HG02588 (cell line): ENCODE measurements at regions not wholly inside any gene's neighbourhood (a gene's known extent, or its start where the extent isn't known, plus 50 kb on each side); places are given as distances from the start of the nearest gene placed in this dataset.

Source experiments
- ATAC-seq: cut with Tn5 transposase; IDR thresholded peaks from one replicate; pipeline ENCODE4 v1.9.1; 2021; ENCODE audit warnings: mild to moderate bottlenecking, moderate library complexity; ENCODE audit not compliant: unreplicated experiment

- ATAC-seq: no peak
Observed at GRCh38 chr18:10056506-10056905, 142.7 kb downstream of the VAPA start.

GRCh38 chr18:10057401-10057893 is 143.6 kb downstream of the VAPA start:
- no peak for ATAC-seq

DNA sequence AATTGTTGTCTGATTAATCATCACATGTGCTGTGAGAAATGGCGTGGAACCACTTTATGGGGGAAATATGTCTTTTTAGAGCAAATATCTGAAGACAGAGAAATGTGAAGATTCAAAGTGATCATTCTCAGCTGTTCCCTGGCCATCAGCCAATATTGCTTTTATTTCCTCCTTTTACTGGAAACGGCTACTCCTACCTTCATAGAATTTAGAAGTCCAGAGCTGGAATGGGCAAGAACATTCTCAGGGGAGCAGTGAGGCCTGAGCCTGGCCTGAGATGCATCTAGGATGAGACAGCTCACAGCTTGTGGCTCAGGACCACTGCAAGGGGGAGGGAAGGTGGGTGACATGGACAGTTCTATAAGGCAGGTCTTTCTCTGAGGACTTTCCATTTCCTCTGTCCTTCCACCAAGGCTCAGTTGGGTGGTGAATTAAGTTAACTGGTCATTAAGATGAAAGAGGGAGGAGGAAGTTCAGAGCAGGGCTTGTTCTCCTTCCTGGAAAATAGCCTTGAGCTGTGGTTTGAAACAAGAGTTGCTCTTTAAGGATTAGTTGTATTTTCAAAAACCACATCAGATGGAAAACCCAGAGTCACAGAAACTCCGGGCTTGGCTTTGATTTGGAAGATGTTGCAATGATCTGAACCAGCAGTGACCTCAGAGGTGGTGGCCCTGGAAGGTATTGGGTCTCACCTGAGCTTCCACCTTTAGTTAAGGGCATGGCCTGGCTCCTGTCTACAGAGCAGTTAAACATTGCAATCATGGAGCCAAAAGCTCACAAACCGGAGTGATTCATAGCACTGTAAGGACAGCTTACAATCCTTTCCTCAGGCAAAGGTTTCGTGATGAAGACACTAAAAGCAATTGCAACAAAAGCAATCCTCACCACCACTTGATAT is 144.3 kb downstream of the VAPA start:
- no peak for ATAC-seq

- no peak for ATAC-seq
Observed at GRCh38 chr18:10059610-10060468, 146.0 kb downstream of the VAPA start.

- no peak for ATAC-seq
Observed at GRCh38 chr18:10060469-10060782, 146.6 kb downstream of the VAPA start.

GRCh38 chr18:10060841-10061240 is 147.0 kb downstream of the VAPA start:
- no peak for ATAC-seq

- no peak for ATAC-seq
Observed at GRCh38 chr18:10061566-10062140, 147.8 kb downstream of the VAPA start.

DNA sequence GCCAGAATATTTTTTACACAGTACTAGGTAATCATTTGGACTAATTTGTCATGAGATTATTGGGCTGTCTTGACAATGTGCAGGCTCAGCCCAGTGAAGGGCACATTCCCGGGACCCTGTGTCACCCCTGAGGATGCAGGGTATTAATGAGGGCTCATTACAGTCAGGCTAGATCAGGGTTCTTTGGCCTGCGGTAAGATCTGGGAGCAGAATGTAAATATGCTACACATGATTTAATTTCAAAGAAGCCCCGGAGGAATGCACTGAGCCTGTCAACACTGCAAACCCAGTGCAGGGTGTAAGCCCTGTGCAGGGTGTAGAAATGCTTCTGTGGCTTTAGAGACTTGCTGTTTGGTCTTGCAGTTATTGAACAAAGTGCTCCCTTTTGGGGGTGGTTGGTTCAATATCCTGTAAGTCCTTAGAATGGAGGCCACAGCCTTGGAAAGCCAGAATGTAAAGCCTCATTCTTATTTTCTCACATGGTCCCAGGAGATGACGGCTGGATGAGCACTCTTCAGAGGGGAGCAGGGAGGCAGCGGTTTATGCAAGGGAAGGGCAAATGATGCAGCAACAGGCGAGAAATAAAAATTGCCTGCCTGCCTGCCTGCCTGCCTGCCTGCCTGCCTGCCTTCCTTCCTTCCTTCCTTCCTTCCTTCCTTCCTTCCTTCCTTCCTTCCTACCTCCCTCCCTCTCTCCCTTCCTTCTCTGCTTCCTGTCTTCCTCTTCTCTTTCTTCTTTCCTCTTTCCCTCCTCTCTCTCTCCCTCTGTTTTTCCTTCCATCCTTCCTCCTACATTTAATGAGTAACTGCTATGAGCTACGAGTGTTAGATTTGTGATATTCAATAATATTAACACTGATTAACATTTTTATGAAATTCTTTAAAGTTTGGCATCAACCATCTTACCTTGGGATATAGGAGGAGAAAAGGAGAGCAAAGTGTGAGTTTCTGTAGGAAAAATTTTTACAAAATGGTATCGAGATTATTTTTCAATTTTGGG is 148.8 kb downstream of the VAPA start:
- ATAC-seq: no peak

GRCh38 chr18:10063489-10063888 is 149.7 kb downstream of the VAPA start:
- ATAC-seq: no peak

DNA sequence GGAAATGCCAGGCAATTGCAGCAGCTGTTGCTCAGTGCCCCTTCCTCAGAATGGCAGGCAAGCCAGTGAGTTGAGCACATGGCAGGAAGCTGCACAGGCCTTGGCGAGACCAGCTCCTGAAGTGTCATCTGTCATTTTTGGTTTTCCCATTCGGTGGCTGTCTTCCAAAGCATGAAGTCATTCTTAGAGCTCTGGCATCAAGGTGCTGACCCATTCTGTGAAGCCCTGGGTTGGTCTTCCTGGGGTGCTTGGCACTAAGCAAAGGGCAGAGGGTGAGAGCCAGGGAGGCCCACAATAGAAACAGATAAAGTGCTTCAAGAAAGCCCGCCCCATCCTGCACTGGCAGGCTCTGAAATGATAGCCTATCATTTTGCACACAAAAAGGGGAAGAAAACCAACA is 150.5 kb downstream of the VAPA start:
- ATAC-seq: no peak

DNA sequence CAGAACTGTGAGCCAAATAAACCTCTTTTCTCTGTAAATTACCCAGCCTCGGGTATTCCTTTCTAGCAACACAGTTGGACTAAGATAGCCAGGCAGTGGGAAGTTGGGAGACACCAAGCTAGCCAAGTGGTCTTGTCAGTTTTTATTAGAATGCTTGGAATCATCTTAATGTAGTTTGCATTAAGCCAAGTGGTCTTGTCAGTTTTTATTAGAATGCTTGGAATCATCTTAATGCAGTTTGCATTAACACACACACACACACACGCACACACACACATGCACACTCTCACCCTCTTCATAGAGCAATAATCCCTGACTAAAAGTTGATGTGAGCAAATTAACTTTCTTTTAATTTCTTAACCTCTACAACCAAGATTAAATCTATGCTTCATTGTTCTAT is 151.5 kb downstream of the VAPA start:
- no peak for ATAC-seq

GRCh38 chr18:10067670-10068659 is 154.1 kb downstream of the VAPA start:
- no peak for ATAC-seq

- no peak for ATAC-seq
Observed at GRCh38 chr18:10068766-10069567, 155.2 kb downstream of the VAPA start.

DNA sequence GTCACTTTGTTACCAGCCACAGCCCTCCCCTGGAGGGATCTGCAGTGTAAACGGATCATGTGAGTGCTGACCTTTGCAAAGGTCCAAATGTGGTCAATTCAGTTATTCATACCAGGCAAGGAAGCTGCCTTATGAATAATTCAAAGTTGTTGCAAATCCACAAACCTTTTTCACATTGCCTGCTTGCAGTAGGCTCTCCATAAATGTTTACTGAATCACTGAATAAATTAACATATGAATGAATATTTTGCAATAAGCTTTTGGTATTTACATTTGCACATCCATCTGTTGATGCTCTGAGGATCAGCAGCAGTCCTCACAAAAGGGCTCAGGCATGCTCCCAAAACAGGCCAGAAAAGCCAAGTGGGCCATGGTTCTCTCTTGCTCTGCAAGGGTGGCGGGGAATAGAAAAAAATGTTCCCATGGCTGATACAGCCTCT is 156.8 kb downstream of the VAPA start:
- no peak for ATAC-seq

GRCh38 chr18:10072671-10073175 is 158.9 kb downstream of the VAPA start:
- ATAC-seq: no peak

GRCh38 chr18:10074110-10074509 is 160.3 kb downstream of the VAPA start:
- no peak for ATAC-seq

- ATAC-seq: no peak
Observed at GRCh38 chr18:10074728-10075127, 160.9 kb downstream of the VAPA start.

GRCh38 chr18:10076502-10077030 is 162.8 kb downstream of the VAPA start:
- ATAC-seq: no peak
